Fibroblast of skin of left quadriceps (primary cell): ENCODE measurements at regions not wholly inside any gene's neighbourhood (a gene's known extent, or its start where the extent isn't known, plus 50 kb on each side); places are given as distances from the start of the nearest gene placed in this dataset.
"Not testable (repeated sequence)": the region's sequence is repeated elsewhere in the genome, so short reads cannot be mapped to it uniquely, and the experiment has no call there.

Experiments used
- DNase-seq, 2 experiments: peaks; one replicate each; pipeline ENCODE4 v3.0.0-alpha.2; 2013; ENCODE audit warnings: low read depth in 2 of 2

- DNase-seq: not testable (repeated sequence)
Observed at GRCh38 chr2:183916041-183916440, 682.3 kb upstream of the ZNF804A start.

GRCh38 chr2:183919167-183919566 is 679.2 kb upstream of the ZNF804A start:
- no peak for DNase-seq

GRCh38 chr2:183919926-183920325 is 678.4 kb upstream of the ZNF804A start:
- no peak for DNase-seq

GRCh38 chr2:183925281-183925680 is 673.0 kb upstream of the ZNF804A start:
- no peak for DNase-seq

- no peak for DNase-seq
Observed at GRCh38 chr2:183926433-183926832, 671.9 kb upstream of the ZNF804A start.

GRCh38 chr2:183927406-183928325 is 670.7 kb upstream of the ZNF804A start:
- peak; percentile 47 for DNase-seq

GRCh38 chr2:183935005-183935404 is 663.3 kb upstream of the ZNF804A start:
- no peak for DNase-seq

GRCh38 chr2:183937220-183937619 is 661.1 kb upstream of the ZNF804A start:
- no peak for DNase-seq

- DNase-seq: no peak
Observed at GRCh38 chr2:183946193-183946592, 652.1 kb upstream of the ZNF804A start.

GRCh38 chr2:183948861-183949260 is 649.5 kb upstream of the ZNF804A start:
- no peak for DNase-seq

- DNase-seq: no peak
Observed at GRCh38 chr2:183950673-183951072, 647.7 kb upstream of the ZNF804A start.

- no peak for DNase-seq
Observed at GRCh38 chr2:183951630-183952029, 646.7 kb upstream of the ZNF804A start.

GRCh38 chr2:183952741-183953140 is 645.6 kb upstream of the ZNF804A start:
- no peak for DNase-seq

- DNase-seq: no peak
Observed at GRCh38 chr2:183963609-183964008, 634.7 kb upstream of the ZNF804A start.

GRCh38 chr2:183964565-183964964 is 633.8 kb upstream of the ZNF804A start:
- no peak for DNase-seq

- DNase-seq: no peak
Observed at GRCh38 chr2:183967756-183968155, 630.6 kb upstream of the ZNF804A start.

- not testable (repeated sequence) for DNase-seq
Observed at GRCh38 chr2:183975676-183976075, 622.7 kb upstream of the ZNF804A start.

- no peak for DNase-seq
Observed at GRCh38 chr2:183984871-183985270, 613.5 kb upstream of the ZNF804A start.

- DNase-seq: no peak
Observed at GRCh38 chr2:183991968-183992367, 606.4 kb upstream of the ZNF804A start.

GRCh38 chr2:183993052-183993451 is 605.3 kb upstream of the ZNF804A start:
- no peak for DNase-seq

- DNase-seq: no peak
Observed at GRCh38 chr2:183995632-183996031, 602.7 kb upstream of the ZNF804A start.

- no peak for DNase-seq
Observed at GRCh38 chr2:183996825-183997793, 601.2 kb upstream of the ZNF804A start.
